ENCODE measurements at regions not wholly inside any gene's neighbourhood (a gene's known extent, or its start where the extent isn't known, plus 50 kb on each side); places are given as distances from the start of the nearest gene placed in this dataset.
A peak's percentile ranks its signal among the peaks of the same experiment; 100 is the strongest.
"Not testable (repeated sequence)": the region's sequence is repeated elsewhere in the genome, so short reads cannot be mapped to it uniquely, and the experiment has no call there.

DNA sequence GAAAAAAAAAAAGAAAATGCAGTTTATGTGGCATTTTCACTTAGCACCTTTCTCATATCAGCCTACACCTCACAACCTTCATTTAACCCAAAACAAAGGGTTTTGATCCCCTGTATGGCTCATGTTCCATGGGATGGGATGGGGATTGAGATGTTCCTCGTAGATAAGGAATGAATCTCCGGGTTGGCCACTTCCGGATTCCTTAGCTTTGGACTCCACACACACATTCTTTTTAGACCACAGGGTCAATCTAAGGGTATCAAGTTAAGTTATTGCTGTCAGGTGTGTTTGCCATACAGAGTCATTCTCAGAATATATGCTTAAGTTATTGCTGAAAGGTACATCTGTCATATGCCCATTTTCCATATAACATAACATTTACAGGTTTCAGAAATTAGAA lies 301.4 kb upstream of the TGFBR2 start:
- no peak for DNase-seq

DNA sequence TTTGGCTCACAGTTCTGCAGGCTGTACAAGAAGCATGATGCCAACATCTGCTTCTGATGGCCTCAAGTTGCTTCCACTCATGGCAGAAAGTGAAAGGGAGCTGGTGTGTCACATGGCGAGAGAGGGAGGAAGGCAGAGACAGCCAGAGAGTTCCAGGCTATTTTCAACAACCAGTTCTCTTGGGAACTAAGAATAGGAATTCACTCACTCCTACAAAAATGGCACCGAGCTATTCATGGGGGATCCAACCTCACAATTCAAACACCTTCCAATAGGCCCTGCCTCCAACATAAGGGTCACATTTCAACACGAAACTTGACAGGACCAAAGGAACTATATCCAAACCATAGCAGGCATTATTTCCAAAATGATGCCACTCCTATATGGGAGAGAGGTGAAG lies 299.5 kb upstream of the TGFBR2 start:
- no peak for DNase-seq

DNA sequence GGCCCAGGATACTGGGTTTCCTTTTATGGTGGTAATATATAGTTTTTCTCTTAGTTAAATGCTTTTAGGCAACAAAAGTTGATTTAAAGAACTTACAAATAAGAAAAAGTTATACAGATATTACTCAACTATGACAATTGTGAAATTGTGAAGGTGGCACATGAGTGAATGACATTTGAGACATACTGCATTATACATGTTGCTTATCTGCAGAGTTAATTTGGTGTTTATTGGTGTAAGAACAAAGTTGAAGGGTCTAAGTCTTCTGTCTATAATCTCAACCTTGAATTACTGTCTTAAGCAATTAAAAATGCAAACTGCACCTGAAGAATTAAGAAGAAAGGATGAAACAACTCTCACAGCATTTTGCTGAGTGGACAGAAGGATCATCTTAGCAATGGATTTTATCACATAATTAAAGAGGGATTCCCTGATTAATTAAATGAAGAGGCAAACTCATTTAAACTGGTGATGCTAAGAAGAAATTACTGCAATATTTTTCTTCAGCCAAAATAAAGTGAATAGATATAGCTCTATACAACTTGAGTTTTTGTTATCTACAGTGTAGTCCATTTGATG lies 298.9 kb upstream of the TGFBR2 start:
- no peak for DNase-seq

DNA sequence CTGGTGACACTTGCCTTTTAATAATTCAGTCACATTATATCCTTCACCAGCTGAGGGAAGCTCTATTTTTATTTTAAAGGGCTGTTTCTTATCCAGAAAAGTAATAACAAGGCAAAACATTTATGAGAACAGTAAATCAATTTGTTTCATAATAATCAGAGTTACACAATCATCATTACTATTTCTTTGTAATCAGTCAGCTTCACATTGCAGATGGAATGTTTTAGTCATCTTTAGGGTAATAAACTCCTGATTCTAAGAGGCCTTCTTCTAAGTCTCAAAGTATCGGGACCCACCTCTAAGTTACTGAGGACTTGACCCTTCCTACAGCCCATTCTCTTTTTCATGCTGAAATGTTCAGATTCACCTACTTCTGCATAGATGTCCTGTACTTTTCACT lies 298.3 kb upstream of the TGFBR2 start:
- no peak for DNase-seq

DNA sequence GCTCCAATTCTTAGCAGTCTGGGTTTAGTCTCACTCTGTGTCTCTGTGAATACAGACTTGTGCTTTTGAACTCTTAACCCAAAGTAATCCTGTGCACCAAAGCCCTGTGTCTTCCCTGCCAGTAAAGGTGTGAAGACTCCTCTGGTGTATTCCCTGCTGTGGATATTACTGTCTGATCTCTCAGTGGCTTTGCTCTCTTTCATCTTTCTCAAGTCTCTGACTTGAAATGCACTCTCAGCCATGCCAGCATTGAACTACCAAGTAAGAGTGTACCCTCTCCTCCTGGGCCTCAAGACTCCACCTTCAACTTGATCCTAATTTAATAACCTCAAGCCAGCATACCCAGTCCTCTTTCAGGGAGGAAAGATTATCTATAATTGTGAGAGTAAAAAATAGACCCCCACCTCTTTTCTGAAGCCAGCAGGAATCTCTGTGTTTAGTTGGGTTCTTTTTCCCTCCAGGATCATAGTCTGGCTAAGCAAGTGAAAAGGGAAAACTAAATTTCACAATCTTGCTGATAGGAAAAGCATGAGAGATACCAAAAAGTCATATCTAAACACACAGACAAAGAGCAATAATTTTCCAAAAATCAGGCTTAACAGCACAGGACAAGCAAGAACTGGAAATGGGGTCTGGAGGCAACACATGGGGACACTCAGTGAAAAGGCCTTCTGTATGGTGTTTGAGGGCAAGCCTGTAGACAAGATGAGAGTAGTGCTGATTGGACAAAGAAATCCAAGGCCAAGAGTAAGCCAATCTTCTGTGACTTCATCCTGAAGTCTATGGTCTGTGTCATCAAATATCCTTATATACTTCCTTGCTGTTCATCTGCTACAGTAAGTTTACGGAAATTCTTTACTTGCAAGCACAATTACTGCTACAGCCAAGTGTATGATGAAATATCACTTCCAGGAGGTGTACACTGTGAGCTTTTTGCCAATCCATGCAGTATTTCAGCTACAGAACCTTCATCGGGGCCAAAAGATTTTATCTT lies 296.1 kb upstream of the TGFBR2 start:
- no peak for DNase-seq

DNA sequence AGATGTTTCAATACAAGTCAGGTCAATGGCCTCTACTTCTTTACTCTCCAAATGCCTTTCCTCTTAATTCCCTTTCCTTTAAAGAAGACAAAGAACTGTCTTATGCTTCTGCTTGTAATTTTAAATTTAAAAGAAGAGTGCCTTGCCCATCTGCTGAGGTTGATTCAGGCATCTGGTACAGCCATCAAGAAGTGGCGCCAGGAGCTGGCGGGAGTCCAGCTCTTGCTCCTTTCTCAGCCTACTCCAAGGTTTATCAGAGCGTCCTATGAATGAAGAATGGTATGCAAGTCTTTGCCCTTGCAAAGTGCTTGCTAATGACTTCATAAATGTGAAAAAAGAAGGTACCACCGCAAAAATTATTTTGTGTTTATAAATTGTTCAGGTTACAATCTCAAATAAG lies 294.6 kb upstream of the TGFBR2 start:
- DNase-seq, result no peak

DNA sequence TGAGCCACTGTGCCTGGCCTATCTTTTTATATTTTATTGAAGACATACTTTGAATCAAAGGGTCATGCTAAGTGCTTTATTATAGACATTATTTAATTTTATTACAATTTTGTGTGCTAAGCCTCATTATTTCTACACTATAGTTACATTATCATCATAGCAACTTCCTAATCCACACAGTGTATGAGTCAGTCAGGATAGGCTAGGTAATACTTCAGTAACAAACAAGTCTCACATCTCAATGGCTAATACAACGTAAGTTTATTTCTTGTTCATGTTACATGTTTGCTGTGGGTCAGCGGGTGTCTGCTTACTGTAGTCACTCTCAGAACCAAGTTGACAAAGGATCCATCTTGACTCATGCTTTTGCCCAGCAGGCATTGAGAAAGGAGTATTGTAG lies 292.6 kb upstream of the TGFBR2 start:
- DNase-seq, result no peak

DNA sequence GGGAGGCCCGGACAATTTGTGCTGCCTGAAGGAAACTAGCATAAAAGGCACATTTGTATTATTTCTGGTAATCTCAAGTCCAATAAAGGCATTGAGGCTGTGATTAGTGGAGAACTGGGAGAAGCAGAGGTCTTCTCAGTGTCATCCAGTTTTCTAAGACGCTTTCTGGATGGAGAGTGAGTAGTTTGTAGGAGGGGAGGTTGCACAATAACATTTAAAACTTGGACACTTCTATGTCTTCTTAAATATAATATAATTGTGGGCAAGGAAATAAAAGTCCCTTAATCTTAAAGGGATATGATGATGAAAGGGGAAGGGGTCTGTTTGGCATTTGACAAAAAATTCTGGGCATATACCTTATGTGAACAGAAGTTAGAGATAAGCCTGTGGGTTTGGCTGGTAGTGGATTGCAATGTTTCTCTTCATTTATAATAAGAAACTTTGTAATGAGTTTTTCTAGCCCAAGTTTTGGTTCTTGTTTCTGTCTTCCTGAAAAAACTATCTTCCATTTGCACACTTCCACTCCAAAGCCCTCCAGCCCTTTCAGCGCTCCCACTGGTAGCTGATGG lies 291.6 kb upstream of the TGFBR2 start:
- no peak for DNase-seq

DNA sequence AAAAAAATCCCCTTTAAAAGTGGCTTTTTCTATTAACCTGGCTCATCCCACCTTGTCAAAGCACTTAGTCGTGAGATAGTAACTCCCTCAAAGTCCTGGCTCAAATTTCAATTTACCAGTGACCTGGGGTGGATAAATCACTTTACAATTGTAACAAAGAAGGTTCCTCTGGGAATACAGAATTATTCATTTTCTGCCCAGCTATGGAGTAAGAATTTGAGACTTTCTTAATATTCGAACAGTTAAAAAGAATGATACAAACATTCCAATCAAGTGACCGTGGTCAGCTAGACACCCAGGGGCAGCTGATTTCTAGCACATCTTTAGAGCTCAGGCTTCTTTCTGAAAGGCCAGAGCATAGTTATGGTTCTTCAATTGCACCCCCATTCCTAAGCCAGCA lies 291.0 kb upstream of the TGFBR2 start:
- DNase-seq, result no peak

DNA sequence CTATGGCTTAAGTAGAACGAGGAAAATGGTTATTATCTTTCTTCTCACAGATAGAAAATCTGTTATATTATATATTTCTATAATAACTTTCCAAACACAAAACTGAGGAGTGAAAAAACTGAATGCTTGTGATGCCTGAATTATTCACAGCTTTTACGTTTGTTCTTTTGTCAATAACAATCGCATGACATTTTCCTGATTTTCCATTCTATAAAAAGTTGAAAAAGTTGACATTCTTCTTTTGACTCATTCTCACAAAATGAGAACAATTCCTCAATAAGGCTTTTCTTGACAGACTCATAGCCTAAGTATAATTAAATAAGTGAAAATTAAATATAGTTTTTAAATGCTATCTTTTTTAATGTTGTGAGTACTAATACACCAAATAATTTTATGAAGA lies 288.8 kb upstream of the TGFBR2 start:
- DNase-seq, result no peak

DNA sequence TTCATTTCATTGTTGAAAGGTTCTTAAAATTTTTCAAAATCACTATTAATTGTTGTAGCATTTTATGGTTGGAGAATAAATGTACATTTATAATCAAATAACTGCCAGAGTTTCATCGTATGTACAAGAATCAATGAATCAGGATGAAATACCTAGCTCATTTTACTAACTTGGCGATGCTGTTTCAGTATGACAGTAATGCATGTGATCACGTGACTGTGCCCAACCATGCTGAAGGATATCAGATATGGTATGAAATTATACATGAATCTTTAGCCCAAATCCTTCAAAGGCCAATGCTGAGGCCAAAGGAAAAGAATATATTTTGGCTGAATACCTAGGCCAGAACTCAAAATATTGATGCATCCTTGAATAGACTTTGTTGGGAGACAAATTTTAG lies 288.3 kb upstream of the TGFBR2 start:
- no peak for DNase-seq

DNA sequence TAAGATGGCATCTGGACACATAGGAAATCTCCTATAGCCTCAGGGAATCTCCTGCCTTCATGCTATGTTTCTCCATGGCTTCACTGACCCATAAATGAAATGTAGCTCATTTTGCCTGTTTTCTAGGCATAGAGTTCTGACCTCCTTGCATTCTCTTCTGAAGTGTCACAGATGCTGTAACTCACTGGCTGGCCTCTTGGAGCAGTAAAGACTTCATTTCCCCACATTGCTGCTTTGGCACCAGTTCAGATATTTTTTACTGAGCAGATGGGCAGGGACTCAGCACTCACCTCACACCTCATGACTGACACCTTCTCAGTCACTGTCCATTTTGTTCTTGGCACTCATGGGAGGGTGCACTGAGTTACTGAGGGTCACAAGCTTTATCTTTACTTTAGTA lies 286.7 kb upstream of the TGFBR2 start:
- DNase-seq, result peak; percentile 3

DNA sequence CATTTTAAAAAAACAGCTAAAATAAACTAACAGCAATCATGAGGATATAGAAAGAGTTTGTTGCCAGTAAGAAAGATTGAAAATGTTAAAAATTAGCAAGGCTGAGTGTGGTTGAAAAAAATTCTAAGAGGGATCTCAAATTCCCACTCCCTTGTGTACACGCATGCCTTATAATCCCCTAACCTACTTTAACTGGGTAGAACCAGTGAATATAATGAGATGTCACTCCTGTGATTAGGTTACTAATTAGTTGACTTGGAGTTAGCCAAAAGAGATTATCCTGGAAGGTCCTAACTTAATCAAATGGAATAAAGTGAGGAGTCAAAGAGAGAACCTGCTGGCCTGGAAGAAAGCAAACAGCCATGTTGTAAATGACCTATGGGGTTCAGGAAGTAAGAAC lies 286.0 kb upstream of the TGFBR2 start:
- DNase-seq, result no peak

DNA sequence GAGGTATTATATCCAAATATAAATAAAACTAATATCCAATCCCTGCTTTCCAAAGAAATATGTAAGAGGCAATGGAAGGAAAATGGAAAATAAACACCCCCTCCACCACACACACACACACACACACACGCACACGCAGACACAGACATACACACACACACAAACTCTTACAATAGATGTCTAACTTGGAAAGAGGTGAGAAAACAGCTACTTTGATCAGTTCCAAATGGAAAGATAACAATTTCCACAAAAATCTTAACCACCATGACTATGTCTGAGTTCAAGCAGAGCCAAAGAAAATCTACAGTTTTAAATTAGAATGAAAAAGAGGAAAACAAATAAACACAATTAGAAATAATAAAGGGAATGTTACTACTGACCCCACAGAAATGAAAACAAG lies 285.3 kb upstream of the TGFBR2 start:
- no peak for DNase-seq

DNA sequence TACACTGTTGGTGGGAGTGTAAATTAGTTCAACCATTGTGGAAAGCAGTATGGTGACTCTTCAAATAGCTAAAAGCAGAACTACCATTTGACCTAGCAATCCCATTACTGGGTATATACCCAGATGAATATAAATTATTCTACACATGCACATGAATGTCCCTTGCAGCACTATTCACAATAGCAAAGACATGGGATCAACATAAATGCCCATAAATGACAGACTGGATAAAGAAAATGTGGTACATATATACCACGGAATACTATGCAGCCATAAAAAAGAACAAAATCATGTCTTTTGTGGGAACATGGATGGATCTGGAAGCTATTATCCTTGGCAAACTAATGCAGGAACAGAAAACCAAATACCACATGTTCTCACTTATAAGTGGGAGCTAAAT lies 282.8 kb upstream of the TGFBR2 start:
- not testable (repeated sequence) for DNase-seq

DNA sequence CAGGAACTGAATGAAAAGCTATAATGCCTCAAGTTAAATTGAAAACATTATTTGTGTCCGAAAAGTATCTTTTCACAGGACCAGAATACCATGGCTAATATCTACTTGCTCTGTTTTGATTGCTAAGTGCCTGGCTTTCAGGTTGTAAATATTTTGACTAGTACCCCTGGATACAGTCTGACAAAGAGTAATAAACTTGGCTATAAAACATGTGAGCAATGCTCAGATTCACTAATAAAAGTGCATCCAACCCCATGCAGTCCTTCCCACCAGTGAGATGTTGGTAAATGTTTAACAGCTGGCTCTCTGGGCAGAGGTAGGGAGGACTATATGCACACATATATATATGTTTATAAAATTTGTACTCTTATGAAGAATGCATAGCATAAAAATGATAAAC lies 281.8 kb upstream of the TGFBR2 start:
- DNase-seq, result no peak

DNA sequence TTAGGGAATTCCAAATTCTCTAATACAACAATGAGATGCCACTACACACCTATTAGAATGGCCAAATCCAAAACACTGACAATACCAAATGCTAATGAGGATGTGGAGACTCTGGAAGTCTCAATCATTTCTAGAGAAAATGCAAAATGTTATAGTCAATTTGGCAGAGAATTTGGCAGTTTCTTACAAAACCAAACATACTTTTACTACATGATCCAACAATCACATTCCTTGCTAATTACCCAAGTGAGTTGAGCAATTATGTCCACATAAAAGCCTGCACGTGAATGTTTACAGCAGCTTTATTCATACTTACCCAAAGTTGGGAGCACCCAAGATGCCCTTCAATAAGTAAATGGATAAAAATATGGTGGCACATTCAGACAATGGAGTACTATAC lies 278.4 kb upstream of the TGFBR2 start:
- not testable (repeated sequence) for DNase-seq

DNA sequence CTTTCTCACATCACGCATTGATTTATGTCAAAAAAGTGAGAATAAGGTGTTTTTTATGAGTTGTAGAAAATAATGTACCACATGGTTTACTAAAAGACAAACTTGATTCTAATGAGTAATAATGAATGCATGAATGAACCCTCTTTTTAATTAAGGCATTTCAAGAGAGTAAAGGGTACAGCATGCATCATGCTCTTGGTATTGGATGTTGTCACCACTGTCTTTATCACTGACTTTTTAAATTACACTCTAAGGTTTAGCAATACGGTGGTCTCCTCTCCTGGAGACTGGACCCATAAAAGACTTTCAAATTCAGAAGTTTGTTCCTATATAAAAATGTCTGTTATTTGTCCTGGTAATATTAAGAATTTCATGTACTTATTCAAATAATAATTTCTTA lies 277.5 kb upstream of the TGFBR2 start:
- DNase-seq, result not testable (repeated sequence)

DNA sequence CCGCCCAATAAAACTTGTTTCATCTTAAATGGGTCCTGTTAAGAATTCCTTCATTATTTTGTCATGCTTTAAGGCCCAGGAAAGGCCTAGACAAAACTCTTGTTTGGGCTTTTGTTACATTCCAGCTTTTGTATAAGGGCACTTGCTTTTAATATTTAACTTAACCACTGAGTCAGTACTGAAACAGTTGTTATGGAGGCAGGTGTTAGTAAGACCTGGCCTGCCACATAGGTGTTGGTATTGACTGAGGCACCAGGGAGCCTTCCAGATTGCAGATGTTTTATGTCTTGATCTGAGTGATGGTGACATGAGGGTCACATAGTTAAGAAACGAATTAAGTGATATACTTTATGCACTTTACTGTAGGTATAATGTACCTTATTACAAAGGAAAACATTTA lies 274.9 kb upstream of the TGFBR2 start:
- DNase-seq, result no peak

DNA sequence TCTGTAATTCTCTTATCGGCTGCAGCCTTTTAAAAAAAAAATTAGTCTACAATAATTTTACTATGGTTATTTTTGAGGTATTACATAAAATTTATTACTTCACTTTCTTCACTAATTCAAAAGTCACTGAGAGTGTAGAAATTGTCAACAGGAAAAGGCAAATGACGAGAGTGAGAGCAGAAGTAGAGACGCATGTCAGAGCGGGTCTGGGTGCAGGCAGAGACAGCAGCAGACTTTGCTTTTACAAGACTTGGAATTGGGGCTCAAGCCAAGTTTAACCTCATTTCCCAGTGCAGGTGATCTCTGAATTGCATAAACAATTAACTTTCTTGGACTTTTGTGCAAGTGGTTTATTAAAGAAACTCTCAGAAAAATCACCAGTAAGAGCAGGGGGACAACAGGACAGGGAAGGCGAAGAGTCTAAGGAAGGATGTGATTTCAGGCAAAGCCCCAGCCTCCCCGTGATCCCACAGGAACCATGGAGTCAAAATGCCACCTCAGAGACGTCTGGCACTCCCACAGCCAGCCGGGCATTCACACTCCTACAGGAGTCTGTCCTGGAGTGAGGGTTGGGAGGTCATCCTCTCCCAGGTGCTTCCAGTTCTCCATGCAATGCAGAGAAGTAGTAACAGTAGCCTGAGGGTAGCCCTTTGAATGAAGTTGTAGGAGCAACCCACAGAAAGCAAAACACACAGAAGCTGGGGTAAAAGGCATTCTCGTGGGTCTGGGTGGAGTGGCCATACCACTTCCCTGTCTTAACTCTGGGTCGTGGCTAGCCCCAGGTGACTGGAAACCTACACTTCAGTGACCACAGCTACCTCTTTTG lies 274.0 kb upstream of the TGFBR2 start:
- DNase-seq, result no peak

DNA sequence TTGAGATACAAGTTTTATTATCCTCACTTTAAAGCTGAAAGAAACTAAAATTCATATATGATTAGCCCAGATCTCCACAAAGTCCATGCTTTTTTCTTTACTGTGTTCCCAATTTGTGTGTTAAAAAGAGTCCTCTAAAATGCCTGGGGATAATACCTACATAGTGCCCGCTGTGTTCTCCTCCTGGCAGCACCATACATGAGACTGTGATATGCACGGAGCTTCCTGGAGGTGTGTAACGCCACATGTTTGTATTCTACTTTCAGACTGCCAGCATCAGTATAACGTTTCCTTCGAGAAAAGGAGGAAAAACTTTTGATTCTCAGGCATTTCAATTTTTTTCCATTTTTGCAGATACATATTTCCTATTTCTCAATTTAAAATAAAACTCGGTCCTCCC lies 273.3 kb upstream of the TGFBR2 start:
- DNase-seq, result no peak

DNA sequence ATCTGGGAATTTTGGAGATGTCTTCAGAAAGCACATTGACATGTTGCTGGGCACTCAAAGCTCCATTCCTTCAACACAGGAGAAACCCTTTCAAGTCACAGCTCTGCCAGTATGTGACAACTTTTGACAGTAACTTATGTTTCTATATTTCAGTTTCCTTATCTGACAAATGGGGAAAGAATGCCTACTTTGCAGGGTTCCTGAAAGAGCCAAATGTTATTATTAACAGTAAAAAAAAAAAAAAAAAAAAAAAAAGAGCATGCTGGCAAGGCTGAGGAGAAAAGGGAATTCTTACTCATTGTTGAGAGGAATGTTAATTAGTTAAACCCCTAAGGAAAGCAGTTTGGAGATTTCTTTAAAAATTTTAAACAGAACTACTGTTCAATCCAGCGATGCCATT lies 272.5 kb upstream of the TGFBR2 start:
- no peak for DNase-seq

DNA sequence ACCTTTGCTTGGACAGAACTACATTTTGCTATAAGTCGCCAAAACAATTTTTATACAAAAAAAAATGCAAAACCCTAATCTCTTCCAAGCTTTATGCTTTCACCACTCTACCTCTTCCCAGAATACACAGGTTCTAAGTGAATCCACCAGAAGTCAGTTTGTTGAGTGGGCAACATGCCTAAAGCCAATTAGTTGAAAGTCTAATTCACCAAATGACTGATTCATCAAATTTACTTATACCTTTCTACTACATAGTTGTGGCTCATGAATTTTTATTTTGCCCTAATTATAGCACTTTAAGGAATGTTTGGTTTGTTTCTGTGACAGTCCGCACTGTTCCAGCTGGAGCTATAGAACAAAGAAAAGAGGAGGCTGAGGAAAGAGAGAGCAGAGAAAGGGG lies 265.9 kb upstream of the TGFBR2 start:
- no peak for DNase-seq
